ENCODE measurements at regions not wholly inside any gene's neighbourhood (a gene's known extent, or its start where the extent isn't known, plus 50 kb on each side); places are given as distances from the start of the nearest gene placed in this dataset.
"Not testable (repeated sequence)": the region's sequence is repeated elsewhere in the genome, so short reads cannot be mapped to it uniquely, and the experiment has no call there.

DNA sequence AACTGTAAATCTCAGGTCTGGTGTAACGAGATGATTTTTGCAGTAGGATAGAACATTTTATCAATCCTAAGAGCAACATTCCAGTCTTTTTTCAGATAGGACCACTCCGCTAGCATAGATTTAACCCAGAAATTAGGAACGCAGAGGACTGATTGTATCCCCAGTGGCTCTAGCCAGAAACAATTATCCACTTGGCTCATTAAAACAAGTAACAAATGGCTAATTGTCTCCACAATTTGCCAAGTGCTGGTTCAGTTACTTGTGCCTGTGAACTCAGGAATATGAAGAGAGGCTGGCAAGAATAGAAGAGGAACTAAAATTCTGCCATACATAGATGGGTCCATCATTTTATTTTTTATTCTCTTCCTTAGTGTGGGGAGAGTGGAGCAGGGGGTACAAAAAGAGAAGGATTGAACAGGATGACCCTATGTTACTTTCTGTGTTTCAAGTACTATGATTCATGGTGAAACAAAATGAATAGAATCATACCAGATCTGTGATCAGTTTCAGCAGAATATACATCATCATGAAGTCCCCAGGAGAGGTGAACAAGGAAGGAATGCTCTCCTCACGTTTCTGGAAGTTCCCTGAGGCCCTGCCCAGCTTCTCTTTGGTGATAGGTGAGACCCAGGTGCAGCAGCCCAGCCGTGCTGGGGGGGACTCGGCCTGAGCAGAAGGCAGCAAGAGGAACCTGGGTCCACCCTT lies 121.6 kb downstream of the ARL4C start:
- no peak for DNase-seq (ENCODE audit: low read depth in 4 of 4, low spot score in 3 of 4)

DNA sequence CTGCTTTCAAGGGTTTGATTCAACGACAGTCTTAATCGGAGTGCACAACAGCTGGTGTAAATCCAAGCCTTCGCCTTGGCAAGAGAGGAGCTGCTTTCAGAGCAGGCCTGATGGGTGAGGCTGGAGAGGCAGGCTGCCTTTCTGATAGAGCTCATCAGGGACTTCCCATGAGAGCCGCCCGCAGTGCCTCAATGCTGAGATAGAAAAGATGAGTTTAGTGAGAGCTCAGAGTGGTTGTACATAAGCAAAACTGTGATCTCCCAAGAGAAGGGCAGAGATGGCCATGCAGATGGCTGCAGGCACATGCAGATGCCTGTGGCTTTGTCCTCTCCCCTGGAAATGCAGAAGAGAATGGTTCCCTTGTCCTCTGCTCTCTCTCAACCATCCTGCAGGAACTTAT lies 122.1 kb downstream of the ARL4C start:
- DNase-seq (ENCODE audit: low read depth in 4 of 4, low spot score in 3 of 4), result no peak

GRCh38 chr2:234374150-234374508 lies 122.8 kb downstream of the ARL4C start:
- DNase-seq (ENCODE audit: low read depth in 4 of 4, low spot score in 3 of 4), result no peak

GRCh38 chr2:234373481-234374149 lies 123.3 kb downstream of the ARL4C start:
- no peak for DNase-seq (ENCODE audit: low read depth in 4 of 4, low spot score in 3 of 4)

DNA sequence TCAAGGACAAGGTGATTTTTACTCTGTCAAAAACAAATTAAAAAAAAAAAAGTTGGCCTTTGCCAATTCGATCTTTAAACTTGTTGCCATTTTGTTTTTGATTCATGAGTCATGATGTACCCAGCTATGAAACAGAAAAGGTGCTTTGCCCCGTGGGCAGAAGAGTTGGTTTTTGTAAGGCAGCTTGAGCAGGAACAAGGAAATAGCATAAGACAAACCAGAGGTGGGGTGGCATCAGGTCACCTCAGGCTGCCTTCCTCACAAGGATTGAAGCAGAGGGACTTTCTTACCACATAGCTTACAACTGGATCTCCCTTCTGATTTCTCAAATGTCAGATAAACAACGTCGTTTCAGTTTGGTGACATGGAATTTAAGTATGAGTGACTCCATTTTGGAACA lies 123.8 kb downstream of the ARL4C start:
- DNase-seq (ENCODE audit: low read depth in 4 of 4, low spot score in 3 of 4), result no peak

DNA sequence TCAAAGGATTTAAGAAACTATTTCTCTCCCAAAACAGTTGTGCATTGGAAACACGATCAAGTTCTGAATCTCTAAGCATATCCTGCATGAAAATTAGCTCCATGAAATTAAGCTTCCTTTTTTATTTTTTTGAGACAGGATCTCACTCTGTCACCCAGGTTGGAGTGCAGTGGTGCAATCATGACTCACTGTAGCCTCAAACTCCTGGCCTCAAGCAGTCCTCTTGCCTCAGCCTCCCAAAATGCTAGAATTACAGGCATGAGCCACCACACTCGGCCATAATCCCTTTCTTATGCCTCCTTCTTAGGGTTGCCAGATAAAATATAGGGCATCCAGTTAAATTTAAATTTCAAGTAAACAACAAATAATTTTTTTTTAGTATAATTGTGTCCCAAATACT lies 124.4 kb downstream of the ARL4C start:
- no peak for DNase-seq (ENCODE audit: low read depth in 4 of 4, low spot score in 3 of 4)

- no peak for DNase-seq (ENCODE audit: low read depth in 4 of 4, low spot score in 3 of 4)
Observed at GRCh38 chr2:234368861-234369261, 128.0 kb downstream of the ARL4C start.

DNA sequence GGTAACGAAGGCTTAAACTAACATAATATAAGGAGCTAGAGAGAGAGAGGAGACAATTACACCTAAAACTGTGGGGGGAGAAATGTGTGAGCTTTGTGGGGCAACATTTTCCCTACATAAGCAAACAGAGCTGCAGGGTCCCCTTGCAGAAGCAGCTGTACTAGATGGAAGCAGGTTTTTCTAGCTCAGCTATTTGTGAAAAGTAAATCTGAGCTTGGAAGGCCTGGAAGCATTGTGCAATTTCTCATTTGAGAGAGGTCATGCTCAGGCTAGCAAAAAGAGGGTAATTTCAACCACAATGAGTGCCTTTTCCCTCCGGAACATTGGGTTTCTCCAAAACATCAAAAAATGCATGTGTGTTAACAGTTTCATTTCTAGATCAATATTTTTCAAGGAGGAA lies 130.0 kb downstream of the ARL4C start:
- DNase-seq (ENCODE audit: low read depth in 4 of 4, low spot score in 3 of 4), result no peak

DNA sequence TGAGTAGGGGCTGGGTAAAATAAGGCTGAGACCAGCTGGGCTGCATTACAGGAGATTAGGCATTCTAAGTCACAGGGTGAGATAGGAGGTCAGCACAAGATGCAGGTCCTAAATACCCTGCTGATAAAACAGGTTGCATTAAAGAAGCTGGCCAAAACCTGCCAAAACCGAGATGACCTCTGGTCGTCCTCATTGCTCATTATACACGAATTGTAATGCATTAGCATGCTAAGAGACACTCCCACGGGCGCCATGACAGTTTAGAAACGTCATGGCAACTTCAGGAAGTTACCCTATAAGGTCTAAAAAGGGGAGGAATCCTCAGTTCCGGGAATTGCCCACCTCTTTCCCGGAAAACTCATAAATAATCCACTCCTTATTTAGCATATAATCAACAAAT lies 132.2 kb downstream of the ARL4C start:
- DNase-seq (ENCODE audit: low read depth in 4 of 4, low spot score in 3 of 4), result no peak

GRCh38 chr2:234363647-234364294 lies 133.1 kb downstream of the ARL4C start:
- DNase-seq (ENCODE audit: low read depth in 4 of 4, low spot score in 3 of 4), result no peak

- peak in 1 of 4 donors; percentile 72 for DNase-seq (ENCODE audit: low read depth in 4 of 4, low spot score in 3 of 4)
Observed at GRCh38 chr2:234363011-234363487, 133.8 kb downstream of the ARL4C start.

- not testable (repeated sequence) for DNase-seq (ENCODE audit: low read depth in 4 of 4, low spot score in 3 of 4)
Observed at GRCh38 chr2:234360313-234360975, 136.4 kb downstream of the ARL4C start.

DNA sequence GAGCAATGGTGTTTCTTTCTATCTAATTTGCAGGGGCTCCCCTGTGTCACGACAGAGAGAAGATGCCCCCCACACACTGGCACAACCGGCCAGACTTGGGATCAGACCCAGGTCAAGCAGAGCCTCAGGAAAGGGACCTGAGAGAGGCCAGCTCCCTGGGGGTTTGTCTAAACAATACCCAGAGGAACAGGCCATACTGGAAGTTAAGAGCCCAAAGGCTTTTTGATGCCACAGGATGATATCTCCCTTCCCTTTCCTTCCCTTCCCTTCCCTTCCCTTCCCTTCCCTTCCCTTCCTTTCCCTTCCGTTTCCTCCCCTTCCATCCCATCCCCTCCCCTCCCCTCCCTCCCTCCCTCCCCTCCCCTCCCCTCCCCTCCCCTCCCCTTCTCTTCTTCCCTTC lies 139.2 kb downstream of the ARL4C start:
- no peak for DNase-seq (ENCODE audit: low read depth in 4 of 4, low spot score in 3 of 4)

DNA sequence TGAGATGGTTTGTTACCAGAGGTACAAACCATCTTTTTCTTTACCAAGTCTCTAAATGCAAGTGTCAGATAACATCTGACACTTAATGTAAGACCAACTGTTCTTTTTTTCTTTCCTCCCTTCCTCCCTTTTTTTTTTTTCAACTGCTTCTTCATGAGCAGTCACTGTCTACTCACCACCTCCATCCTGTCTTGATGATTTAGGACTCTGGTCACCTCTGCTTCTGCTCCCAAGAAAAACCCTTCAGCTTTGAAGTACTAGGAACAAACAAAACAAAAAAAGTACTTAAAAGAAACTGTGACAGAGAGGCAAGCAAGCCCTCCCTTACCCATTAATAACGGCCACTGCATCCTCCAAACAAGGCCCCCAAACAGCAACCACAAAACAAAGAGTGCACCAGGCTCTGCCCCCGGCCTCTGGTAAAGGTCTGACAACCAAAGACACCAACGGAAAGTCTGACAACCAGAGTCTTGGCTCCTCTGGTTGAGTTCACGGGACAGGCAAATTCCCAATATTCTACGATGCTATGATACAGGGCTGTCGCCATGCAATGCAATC lies 141.0 kb downstream of the ARL4C start:
- no peak for DNase-seq (ENCODE audit: low read depth in 4 of 4, low spot score in 3 of 4)

DNA sequence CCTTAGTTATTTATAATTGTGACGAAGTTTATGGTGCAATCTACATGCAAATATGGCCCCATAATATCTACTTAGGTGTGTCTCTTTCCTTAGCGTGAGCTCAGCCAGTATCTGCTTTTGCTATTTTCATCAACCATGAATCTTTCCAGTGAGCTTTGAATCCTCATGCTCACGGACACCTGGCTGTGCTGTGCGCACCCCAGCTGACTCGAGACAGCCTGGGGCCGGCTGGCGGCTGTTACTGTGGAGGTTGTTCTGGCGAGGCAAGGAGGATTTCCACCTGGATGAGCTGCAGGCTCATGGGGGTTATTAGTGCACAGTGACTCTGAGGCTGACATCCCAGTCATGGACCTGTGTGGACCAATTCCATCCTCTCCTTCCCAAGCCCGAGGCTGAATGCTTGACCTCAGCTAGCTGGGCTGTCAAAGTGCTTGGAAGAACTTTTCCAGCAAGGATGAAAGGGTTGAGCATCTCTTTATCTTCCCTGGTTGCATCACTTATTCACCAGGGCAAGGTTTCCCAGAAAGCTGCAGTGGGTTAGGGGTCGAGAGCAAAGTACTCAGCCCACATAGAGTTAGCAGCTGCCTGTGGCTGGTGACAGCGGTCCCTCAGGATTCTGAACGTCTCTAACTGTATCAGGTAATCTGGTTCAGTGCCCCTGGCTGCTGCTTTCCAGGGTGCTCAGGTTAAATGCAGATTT lies 141.7 kb downstream of the ARL4C start:
- no peak for DNase-seq (ENCODE audit: low read depth in 4 of 4, low spot score in 3 of 4)

DNA sequence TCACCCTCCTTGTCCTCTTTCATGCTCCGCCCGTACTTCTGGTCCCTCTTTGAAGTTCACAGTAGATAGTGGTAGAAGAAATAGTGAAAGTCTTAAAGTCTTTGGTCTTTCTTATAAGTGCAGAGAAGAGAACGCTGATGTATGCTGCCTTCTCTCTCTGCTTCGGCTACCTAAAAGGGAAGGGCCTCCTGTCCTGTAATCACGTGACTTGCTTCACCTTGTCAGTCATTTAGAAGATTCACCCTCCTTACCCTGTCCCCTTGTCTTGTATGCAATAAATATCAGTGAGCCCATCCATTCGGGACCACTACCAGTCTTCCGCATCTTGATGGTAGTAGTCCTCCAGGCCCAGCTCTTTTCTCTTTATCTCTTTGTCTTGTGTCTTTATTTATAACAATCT lies 144.6 kb downstream of the ARL4C start:
- DNase-seq (ENCODE audit: low read depth in 4 of 4, low spot score in 3 of 4), result no peak

DNA sequence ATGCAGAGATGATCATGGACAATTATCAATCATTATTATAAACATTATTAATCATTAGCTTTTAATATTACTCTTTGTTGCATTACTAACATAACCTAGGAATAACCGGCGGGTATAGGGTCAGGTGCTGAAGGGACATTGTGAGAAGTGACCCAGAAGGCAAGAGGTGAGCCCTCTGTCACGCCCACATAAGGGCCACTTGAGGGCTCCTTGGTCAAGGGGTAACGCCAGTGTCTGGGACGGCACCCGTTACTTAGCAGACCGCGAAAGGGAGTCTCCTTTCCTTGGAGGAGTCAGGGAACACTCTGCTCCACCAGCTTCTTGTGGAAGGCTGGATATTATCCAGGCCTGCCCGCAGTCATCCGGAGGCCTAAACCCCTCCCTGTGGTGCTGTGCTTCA lies 145.0 kb downstream of the ARL4C start:
- DNase-seq (ENCODE audit: low read depth in 4 of 4, low spot score in 3 of 4), result not testable (repeated sequence)

GRCh38 chr2:234348081-234348480 lies 148.8 kb downstream of the ARL4C start:
- no peak for DNase-seq (ENCODE audit: low read depth in 4 of 4, low spot score in 3 of 4)

DNA sequence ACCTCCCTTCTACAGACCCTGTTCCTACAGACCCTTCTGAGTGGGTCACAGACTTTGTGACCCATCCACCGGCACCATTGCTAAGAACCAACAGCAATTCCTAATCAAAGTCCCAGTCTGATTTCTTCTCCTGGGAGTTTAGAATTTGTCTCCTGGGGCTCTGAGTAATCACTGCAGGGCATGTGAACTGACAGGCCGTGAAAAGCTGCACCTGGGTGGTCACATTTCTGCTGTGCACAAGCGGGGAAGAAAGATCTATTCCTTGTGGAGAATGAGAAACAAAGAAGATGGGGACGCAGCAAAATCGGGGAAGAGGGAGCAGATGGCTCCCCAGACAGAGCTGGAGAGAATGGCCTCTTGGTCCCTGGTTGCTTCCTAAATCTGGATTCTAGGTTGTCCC lies 151.0 kb downstream of the ARL4C start:
- no peak for DNase-seq (ENCODE audit: low read depth in 4 of 4, low spot score in 3 of 4)

DNA sequence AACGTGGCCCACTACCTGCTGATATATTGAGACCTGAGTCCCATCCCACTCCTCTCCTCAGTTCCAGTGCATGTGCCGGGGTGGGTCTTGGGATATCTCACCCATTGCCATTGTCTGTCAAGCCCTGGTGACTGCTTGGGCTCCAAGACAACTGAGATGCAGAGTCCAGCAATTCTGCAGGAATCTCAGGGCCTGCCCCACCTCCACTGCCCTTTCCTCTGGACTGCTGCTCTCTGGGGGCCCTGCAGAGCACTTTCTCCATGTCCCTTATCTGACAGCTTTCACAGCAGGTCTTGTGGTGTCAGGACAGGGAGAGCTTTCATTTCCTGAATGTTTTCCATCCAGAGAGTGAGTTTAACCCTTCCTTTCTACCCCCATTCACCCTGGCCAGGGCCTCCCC lies 152.9 kb downstream of the ARL4C start:
- DNase-seq (ENCODE audit: low read depth in 4 of 4, low spot score in 3 of 4), result no peak

GRCh38 chr2:234343372-234343771 lies 153.5 kb downstream of the ARL4C start:
- no peak for DNase-seq (ENCODE audit: low read depth in 4 of 4, low spot score in 3 of 4)

Data from left renal pelvis (tissue), 4 donors.